ENCODE measurements at regions not wholly inside any gene's neighbourhood (a gene's known extent, or its start where the extent isn't known, plus 50 kb on each side); places are given as distances from the start of the nearest gene placed in this dataset.

GRCh38 chr3:41116851-41117250 lies 82.5 kb upstream of the CTNNB1 start:
- no peak overlapping the region for H3K4me2 ChIP-seq (ENCODE audit: low read length)
- H3K27ac ChIP-seq: no peak overlapping the region
- TF ChIP-seq, protein P1, sequence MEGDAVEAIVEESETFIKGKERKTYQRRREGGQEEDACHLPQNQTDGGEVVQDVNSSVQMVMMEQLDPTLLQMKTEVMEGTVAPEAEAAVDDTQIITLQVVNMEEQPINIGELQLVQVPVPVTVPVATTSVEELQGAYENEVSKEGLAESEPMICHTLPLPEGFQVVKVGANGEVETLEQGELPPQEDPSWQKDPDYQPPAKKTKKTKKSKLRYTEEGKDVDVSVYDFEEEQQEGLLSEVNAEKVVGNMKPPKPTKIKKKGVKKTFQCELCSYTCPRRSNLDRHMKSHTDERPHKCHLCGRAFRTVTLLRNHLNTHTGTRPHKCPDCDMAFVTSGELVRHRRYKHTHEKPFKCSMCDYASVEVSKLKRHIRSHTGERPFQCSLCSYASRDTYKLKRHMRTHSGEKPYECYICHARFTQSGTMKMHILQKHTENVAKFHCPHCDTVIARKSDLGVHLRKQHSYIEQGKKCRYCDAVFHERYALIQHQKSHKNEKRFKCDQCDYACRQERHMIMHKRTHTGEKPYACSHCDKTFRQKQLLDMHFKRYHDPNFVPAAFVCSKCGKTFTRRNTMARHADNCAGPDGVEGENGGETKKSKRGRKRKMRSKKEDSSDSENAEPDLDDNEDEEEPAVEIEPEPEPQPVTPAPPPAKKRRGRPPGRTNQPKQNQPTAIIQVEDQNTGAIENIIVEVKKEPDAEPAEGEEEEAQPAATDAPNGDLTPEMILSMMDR (IDR thresholded peaks at IDR 0.05): no peak
- H3K27me3 ChIP-seq (ENCODE audit: control insufficient read depth, insufficient read depth, low read length): no peaks in the 10 kb centered on the region
- no peaks in the 10 kb centered on the region for H3K9me3 ChIP-seq (ENCODE audit: control insufficient read depth, low read length)
- no peak overlapping the region for H3K9ac ChIP-seq
- H3K4me3 ChIP-seq (ENCODE audit: low read depth, low read length): no peak overlapping the region
- H2AFZ ChIP-seq: no peak overlapping the region
- H3K4me1 ChIP-seq: no peaks in the 10 kb centered on the region
- H3K36me3 ChIP-seq (ENCODE audit: control insufficient read depth, insufficient read depth, low read length): no peaks in the 10 kb centered on the region
- H3K79me2 ChIP-seq: no peaks in the 10 kb centered on the region

GRCh38 chr3:41117398-41117870 lies 81.9 kb upstream of the CTNNB1 start:
- TF ChIP-seq, protein P1 (IDR thresholded peaks at IDR 0.05): no peak
- H2AFZ ChIP-seq: no peak overlapping the region
- H3K4me3 ChIP-seq (ENCODE audit: low read depth, low read length): no peak overlapping the region

GRCh38 chr3:41118461-41119390 lies 80.6 kb upstream of the CTNNB1 start:
- H3K4me1 ChIP-seq: no peaks in the 10 kb centered on the region
- H3K27me3 ChIP-seq (ENCODE audit: control insufficient read depth, insufficient read depth, low read length): no peaks in the 10 kb centered on the region
- H3K36me3 ChIP-seq (ENCODE audit: control insufficient read depth, insufficient read depth, low read length): no peaks in the 10 kb centered on the region
- H3K27ac ChIP-seq: no peak overlapping the region
- H3K4me2 ChIP-seq (ENCODE audit: low read length): no peak overlapping the region
- H3K9ac ChIP-seq: no peak overlapping the region
- no peaks in the 10 kb centered on the region for H3K79me2 ChIP-seq
- no peak overlapping the region for H2AFZ ChIP-seq
- H3K4me3 ChIP-seq (ENCODE audit: low read depth, low read length): no peak overlapping the region
- TF ChIP-seq, protein P1 (IDR thresholded peaks at IDR 0.05): no peak
- no peaks in the 10 kb centered on the region for H3K9me3 ChIP-seq (ENCODE audit: control insufficient read depth, low read length)

More at GRCh38 chr3:41117398-41117870, 81.9 kb upstream of the CTNNB1 start:
- Histone ChIP-seq H3K27me3 (ENCODE audit: control insufficient read depth, insufficient read depth, low read length) (no peaks in the 10 kb centered on the region), H3K9ac (no peak overlapping the region), H3K4me2 (ENCODE audit: low read length) (no peak overlapping the region), H3K36me3 (ENCODE audit: control insufficient read depth, insufficient read depth, low read length) (no peaks in the 10 kb centered on the region), H3K4me1 (no peaks in the 10 kb centered on the region), H3K9me3 (ENCODE audit: control insufficient read depth, low read length) (no peaks in the 10 kb centered on the region), H3K27ac (peak overlapping the region; percentile 25), H3K79me2 (no peaks in the 10 kb centered on the region)

GRCh38 chr3:41120460-41120859 lies 78.8 kb upstream of the CTNNB1 start:
- no peaks in the 10 kb centered on the region for H3K4me1 ChIP-seq
- H3K4me2 ChIP-seq (ENCODE audit: low read length): no peak overlapping the region
- TF ChIP-seq, protein P1 (IDR thresholded peaks at IDR 0.05): no peak
- H3K9ac ChIP-seq: no peak overlapping the region
- no peaks in the 10 kb centered on the region for H3K36me3 ChIP-seq (ENCODE audit: control insufficient read depth, insufficient read depth, low read length)
- no peak overlapping the region for H3K27ac ChIP-seq
- no peaks in the 10 kb centered on the region for H3K9me3 ChIP-seq (ENCODE audit: control insufficient read depth, low read length)
- H3K4me3 ChIP-seq (ENCODE audit: low read depth, low read length): no peak overlapping the region
- no peaks in the 10 kb centered on the region for H3K79me2 ChIP-seq
- H2AFZ ChIP-seq: no peak overlapping the region
- H3K27me3 ChIP-seq (ENCODE audit: control insufficient read depth, insufficient read depth, low read length): no peaks in the 10 kb centered on the region
